Duodenal mucosa (tissue), 2 donors: ENCODE measurements at regions not wholly inside any gene's neighbourhood (a gene's known extent, or its start where the extent isn't known, plus 50 kb on each side); places are given as distances from the start of the nearest gene placed in this dataset.

ENCODE experiments used
- H3K27ac ChIP-seq: one replicate; pipeline ENCODE4 v1.7.0; 2013; ENCODE audit warnings: low read depth, low read length
- H3K27me3 ChIP-seq, 2 donors: one replicate each; pipeline ENCODE4 v1.7.0; 2013; ENCODE audit warnings: low read length in 2 of 2, control low read depth in 1 of 2; ENCODE audit not compliant: insufficient read depth in 2 of 2, control insufficient read depth in 1 of 2
- H3K36me3 ChIP-seq, 2 donors: one replicate each; pipeline ENCODE4 v1.7.0; 2013; ENCODE audit warnings: low read length in 2 of 2, control low read depth in 1 of 2; ENCODE audit not compliant: insufficient read depth in 2 of 2, control insufficient read depth in 1 of 2
- H3K4me1 ChIP-seq, 2 donors: one replicate each; pipeline ENCODE4 v1.7.0; 2013; ENCODE audit warnings: low read length in 2 of 2, control low read depth in 1 of 2; ENCODE audit not compliant: insufficient read depth in 2 of 2, control insufficient read depth in 1 of 2
- H3K4me3 ChIP-seq, 2 donors: one replicate each; pipeline ENCODE4 v1.7.0; 2013; ENCODE audit warnings: low read length in 2 of 2, low read depth in 1 of 2
- H3K9ac ChIP-seq, 2 donors: one replicate each; pipeline ENCODE4 v1.7.0; 2013; ENCODE audit warnings: low read length in 2 of 2, low read depth in 1 of 2
- H3K9me3 ChIP-seq, 2 donors: one replicate each; pipeline ENCODE4 v1.7.0; 2013; ENCODE audit warnings: low read length in 2 of 2, control low read depth in 1 of 2; ENCODE audit not compliant: control insufficient read depth in 1 of 2

GRCh38 chr11:29801561-29801960 is 215.3 kb downstream of the KCNA4 start:
- Histone ChIP-seq H3K36me3 (no peaks in the 10 kb centered on the region), H3K9me3 (peaks cover 4% of the 10 kb centered on the region in 2 donors), H3K4me3 (no peak overlapping the region), H3K27me3 (no peaks in the 10 kb centered on the region), H3K4me1 (no peaks in the 10 kb centered on the region), H3K27ac (no peak overlapping the region), H3K9ac (no peak overlapping the region)

- Histone ChIP-seq H3K4me1 (no peaks in the 10 kb centered on the region), H3K9ac (no peak overlapping the region), H3K4me3 (no peak overlapping the region), H3K36me3 (no peaks in the 10 kb centered on the region), H3K9me3 (peaks cover 0 to 6% of the 10 kb centered on the region in 2 donors), H3K27ac (no peak overlapping the region), H3K27me3 (no peaks in the 10 kb centered on the region)
These were observed 230.7 kb downstream of the KCNA4 start for GRCh38 chr11:29786092-29786491.

DNA sequence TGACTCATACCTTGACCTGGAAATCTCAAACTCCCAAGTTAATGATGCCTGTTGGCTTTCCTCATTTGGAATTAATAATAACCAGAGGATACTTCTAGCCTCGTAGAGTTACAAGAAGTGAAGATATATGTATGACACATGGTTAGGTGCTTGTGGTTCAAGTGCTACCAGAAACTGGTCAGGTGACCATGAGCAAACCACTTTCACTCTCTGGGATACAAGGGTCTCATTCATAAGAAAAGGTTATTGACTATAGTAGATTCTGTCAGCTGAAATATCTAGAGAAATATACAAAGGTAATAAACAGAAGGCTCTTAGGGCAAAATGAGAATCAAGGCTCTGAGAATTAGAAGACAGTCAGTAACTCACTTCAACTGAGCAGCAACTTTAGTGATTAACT is 233.3 kb downstream of the KCNA4 start:
- Histone ChIP-seq H3K9me3 (peaks cover 2 to 6% of the 10 kb centered on the region in 2 donors), H3K4me3 (no peak overlapping the region), H3K36me3 (no peaks in the 10 kb centered on the region), H3K9ac (no peak overlapping the region), H3K4me1 (no peaks in the 10 kb centered on the region), H3K27me3 (no peaks in the 10 kb centered on the region), H3K27ac (no peak overlapping the region)

- Histone ChIP-seq H3K4me1 (no peaks in the 10 kb centered on the region), H3K27me3 (no peaks in the 10 kb centered on the region), H3K27ac (no peak overlapping the region), H3K36me3 (no peaks in the 10 kb centered on the region), H3K4me3 (no peak overlapping the region), H3K9ac (no peak overlapping the region), H3K9me3 (peaks cover 2 to 6% of the 10 kb centered on the region in 2 donors)
These were observed 234.4 kb downstream of the KCNA4 start for GRCh38 chr11:29782447-29782846.

- no peak overlapping the region for H3K9ac ChIP-seq
- no peaks in the 10 kb centered on the region for H3K36me3 ChIP-seq
- H3K27ac ChIP-seq = no peak overlapping the region
- H3K9me3 ChIP-seq = peaks cover 2 to 6% of the 10 kb centered on the region in 2 donors
- no peaks in the 10 kb centered on the region for H3K4me1 ChIP-seq
- no peaks in the 10 kb centered on the region for H3K27me3 ChIP-seq
- H3K4me3 ChIP-seq = no peak overlapping the region
These were observed 235.6 kb downstream of the KCNA4 start for GRCh38 chr11:29781268-29781667.

DNA sequence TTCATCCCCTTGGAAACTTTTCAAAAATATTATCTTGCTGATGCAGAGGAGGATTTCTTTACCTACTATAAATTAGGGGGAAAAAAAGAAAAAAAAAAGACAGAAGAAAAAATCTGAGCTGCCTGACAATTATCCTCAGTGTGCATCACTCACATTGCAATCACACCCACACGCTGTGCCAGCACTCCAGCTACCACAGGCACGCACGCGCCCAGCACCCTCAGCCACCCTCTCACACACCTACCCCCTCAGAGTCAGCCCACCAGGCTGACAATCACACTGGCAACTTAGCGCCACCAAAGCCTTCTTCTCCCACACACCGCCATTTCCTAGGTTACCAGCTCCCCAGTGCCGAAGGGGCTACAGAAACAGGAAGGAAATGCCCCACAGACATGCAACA is 236.1 kb downstream of the KCNA4 start:
- peaks cover 2 to 6% of the 10 kb centered on the region in 2 donors for H3K9me3 ChIP-seq
- no peak overlapping the region for H3K27ac ChIP-seq
- no peak overlapping the region for H3K9ac ChIP-seq
- H3K27me3 ChIP-seq = no peaks in the 10 kb centered on the region
- no peak overlapping the region for H3K4me3 ChIP-seq
- H3K4me1 ChIP-seq = no peaks in the 10 kb centered on the region
- no peaks in the 10 kb centered on the region for H3K36me3 ChIP-seq

GRCh38 chr11:29773656-29774264 is 243.1 kb downstream of the KCNA4 start:
- no peak overlapping the region for H3K9ac ChIP-seq
- no peak overlapping the region for H3K27ac ChIP-seq
- no peak overlapping the region for H3K4me3 ChIP-seq

GRCh38 chr11:29756871-29757270 is 260.0 kb downstream of the KCNA4 start:
- no peaks in the 10 kb centered on the region for H3K4me1 ChIP-seq
- no peak overlapping the region for H3K27ac ChIP-seq
- no peaks in the 10 kb centered on the region for H3K36me3 ChIP-seq
- H3K9ac ChIP-seq = no peak overlapping the region
- H3K9me3 ChIP-seq = peaks cover 0 to 22% of the 10 kb centered on the region in 2 donors
- H3K27me3 ChIP-seq = no peaks in the 10 kb centered on the region
- no peak overlapping the region for H3K4me3 ChIP-seq

More at GRCh38 chr11:29773656-29774264, 243.1 kb downstream of the KCNA4 start:
- Histone ChIP-seq H3K9me3 (peaks cover 0 to 14% of the 10 kb centered on the region in 2 donors), H3K36me3 (no peaks in the 10 kb centered on the region), H3K4me1 (no peaks in the 10 kb centered on the region), H3K27me3 (no peaks in the 10 kb centered on the region)

DNA sequence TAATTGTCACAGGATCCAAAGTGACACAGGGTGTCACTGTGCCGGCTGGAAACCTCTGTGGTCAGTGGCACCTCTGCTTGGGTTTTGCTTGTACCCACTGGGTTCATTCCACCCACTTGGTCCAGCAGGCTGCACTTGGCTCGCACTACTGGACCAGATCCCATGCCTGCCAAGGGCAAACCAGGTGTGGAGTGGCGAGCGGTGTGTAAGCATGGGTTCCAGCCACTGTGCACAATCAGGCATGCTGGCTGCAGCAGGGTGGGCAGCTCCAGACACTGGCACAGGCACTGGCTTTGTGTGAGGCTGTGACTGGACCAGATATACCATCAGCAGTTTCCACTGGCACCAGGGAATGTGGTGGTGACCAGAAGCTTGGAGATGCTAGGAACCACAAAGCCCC is 261.4 kb downstream of the KCNA4 start:
- Histone ChIP-seq H3K4me1 (no peaks in the 10 kb centered on the region), H3K4me3 (no peak overlapping the region), H3K27ac (no peak overlapping the region), H3K36me3 (no peaks in the 10 kb centered on the region), H3K27me3 (no peaks in the 10 kb centered on the region), H3K9me3 (peaks cover 0 to 22% of the 10 kb centered on the region in 2 donors), H3K9ac (no peak overlapping the region)

DNA sequence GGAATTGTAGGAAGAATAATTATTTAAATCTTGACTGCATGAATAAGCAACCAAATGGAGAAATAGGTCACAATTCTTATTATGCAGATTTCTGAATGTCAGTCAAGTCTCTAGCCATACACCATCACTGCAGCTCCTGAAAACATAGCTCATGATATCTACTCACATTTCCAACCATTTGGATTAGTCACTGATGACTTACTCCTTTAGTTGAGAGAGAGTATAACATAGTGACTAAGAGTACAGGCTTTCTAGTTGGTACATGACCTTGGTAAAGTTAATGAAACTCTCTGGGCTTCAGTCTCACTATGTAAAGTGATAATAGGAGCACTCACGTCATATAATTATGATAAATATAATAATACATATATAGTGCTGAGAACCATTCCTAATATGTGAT is 265.2 kb downstream of the KCNA4 start:
- H3K36me3 ChIP-seq = no peaks in the 10 kb centered on the region
- H3K9me3 ChIP-seq = peaks cover 0 to 19% of the 10 kb centered on the region in 2 donors
- no peak overlapping the region for H3K4me3 ChIP-seq
- H3K27me3 ChIP-seq = no peaks in the 10 kb centered on the region
- no peak overlapping the region for H3K27ac ChIP-seq
- no peak overlapping the region for H3K9ac ChIP-seq
- no peaks in the 10 kb centered on the region for H3K4me1 ChIP-seq

GRCh38 chr11:29750392-29750791 is 266.4 kb downstream of the KCNA4 start:
- Histone ChIP-seq H3K27ac (no peak overlapping the region), H3K36me3 (no peaks in the 10 kb centered on the region), H3K4me1 (no peaks in the 10 kb centered on the region), H3K27me3 (no peaks in the 10 kb centered on the region), H3K4me3 (no peak overlapping the region), H3K9ac (no peak overlapping the region), H3K9me3 (peaks cover 0 to 9% of the 10 kb centered on the region in 2 donors)
